HG03159 (cell line): ENCODE measurements at regions not wholly inside any gene's neighbourhood (a gene's known extent, or its start where the extent isn't known, plus 50 kb on each side); places are given as distances from the start of the nearest gene placed in this dataset.

Experiments
- ATAC-seq: cut with Tn5 transposase; IDR thresholded peaks from one replicate; pipeline ENCODE4 v1.9.1; 2021; ENCODE audit warnings: mild to moderate bottlenecking, moderate library complexity; ENCODE audit not compliant: unreplicated experiment

DNA sequence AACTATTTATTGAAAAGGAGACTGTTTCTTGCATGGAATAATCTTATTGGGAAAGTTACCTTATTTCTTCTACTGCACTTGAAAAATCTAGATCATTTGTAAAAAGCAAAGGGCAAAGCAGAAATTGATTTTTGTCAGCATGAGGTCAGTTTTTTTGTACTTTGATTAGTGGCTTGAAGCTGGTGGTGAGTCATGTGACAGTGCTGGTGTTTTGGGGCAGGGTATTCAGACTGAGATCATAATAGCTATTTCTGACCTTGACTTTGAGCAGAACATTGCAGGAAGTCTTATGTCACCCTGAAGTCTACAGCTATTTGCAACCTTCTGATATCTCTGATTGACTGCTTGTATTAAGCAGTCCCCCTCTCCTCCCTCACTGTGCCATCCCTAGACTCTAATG is 66.3 kb upstream of the SORCS3 start:
- no peak for ATAC-seq

- no peak for ATAC-seq
These were observed 64.5 kb upstream of the SORCS3 start for GRCh38 chr10:104576611-104577010.

GRCh38 chr10:104577163-104577562 is 63.9 kb upstream of the SORCS3 start:
- no peak for ATAC-seq

- ATAC-seq, result no peak
These were observed 63.1 kb upstream of the SORCS3 start for GRCh38 chr10:104577861-104578521.

- ATAC-seq, result no peak
These were observed 62.4 kb upstream of the SORCS3 start for GRCh38 chr10:104578671-104579070.

- no peak for ATAC-seq
These were observed 62.0 kb upstream of the SORCS3 start for GRCh38 chr10:104579136-104579535.

- no peak for ATAC-seq
These were observed 60.8 kb upstream of the SORCS3 start for GRCh38 chr10:104580321-104580720.

- ATAC-seq, result peak; percentile 84
These were observed 60.1 kb upstream of the SORCS3 start for GRCh38 chr10:104580774-104581675.

DNA sequence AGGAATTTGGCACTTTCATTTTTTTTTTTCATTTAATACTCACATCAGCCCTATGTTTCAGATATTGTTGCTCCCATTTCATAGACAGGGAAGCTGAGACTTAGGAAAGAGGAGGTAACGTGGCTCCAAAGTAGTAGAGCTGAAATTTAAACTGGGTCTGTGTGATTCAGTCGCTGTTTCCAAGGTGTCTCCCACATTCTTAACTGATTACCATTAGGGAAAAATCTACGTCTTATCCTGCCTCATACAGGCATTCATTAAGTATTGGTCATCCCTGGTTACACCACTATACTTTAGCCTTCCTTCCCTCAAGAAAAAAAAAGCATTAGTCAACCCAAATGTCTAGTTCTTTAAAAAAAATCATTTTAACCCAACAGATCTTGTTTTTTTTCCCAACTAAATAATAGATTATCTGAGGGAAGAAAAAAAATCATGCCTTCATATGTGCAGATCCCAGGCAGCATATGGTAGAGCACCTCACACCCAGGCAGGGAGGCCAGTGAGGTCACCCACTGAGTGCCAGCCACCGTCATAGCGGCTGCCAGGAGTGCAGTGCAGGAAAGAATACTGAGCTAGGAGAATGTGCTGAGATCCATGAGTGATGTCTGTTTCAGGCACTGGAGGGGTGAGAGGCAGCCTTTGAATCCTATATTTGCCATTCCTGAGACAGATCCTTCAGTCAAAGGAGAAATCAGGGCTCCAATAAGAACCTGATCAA is 59.0 kb upstream of the SORCS3 start:
- ATAC-seq, result no peak

DNA sequence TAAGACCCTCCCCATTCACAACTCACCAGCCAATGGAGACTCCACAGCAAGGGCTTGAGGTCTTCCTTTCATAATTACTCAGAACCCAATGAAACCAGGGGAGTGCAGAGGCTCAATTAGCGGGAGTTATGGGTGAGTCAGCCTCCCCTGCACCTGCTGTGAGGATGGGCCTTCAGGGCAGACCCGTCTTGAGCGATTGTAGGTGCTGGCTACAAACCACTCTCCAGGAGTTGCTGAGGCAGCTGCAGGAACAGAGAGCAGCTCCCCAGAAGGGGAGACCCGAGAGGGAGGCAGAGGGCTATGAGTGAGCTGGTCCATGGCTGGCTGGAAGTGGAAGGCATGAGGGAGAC is 58.5 kb upstream of the SORCS3 start:
- ATAC-seq, result no peak

DNA sequence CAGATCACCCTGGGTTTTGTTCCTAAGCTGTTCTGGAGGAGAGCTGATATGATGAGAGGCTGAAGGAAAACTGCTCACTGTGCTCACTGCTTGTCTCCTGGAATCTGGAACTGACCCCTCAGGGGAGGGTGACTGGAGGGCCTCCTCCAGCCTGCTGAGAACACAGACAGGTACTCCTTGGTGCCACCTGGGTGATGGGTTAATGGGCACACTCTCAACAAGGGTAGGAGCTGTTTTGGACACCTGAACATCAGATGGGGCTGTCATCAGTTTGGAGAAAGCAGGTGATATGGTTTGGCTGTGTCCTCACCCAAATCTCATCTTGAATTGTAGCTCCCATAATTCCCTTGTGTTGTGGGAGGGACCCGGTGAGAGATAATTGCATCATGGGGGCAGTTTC is 58.1 kb upstream of the SORCS3 start:
- ATAC-seq, result no peak

- no peak for ATAC-seq
These were observed 56.5 kb upstream of the SORCS3 start for GRCh38 chr10:104584541-104584940.

DNA sequence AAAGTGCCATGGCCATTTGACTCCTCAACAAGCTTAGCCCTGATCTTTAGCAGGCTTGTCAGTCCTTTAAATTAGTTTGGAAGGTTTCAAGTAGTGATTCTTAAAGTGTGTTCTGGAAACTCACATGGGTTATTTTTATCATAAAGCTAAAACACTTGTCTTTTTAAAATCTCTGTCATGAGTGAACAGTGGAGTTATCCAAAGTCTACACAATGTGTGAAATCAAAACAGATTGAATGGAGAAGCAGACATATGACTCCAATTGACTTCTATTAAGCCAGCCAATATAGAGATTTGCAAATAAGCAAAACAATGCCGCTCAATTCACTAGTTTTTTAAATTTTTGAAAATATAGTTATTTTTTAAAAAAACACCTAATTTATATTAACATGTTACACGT is 53.3 kb upstream of the SORCS3 start:
- no peak for ATAC-seq

- ATAC-seq, result no peak
These were observed 51.7 kb upstream of the SORCS3 start for GRCh38 chr10:104589431-104589830.

- no peak for ATAC-seq
These were observed 51.2 kb upstream of the SORCS3 start for GRCh38 chr10:104589871-104590270.
